Smooth muscle cell (in vitro differentiated cells): ENCODE measurements at regions not wholly inside any gene's neighbourhood (a gene's known extent, or its start where the extent isn't known, plus 50 kb on each side); places are given as distances from the start of the nearest gene placed in this dataset.

Experiments
- DNase-seq: peaks from one replicate; lab custom pipeline; 2025; ENCODE audit not compliant: unreplicated experiment; lab: John Stamatoyannopoulos, UW
- H2AFZ ChIP-seq: fragments of 200-600 bp; sonication (generic); 2 replicates; pipeline ENCODE4 v1.6.0; 2016; ENCODE audit warnings: antibody characterized with exemption, low read depth, mild to moderate bottlenecking
- H3F3A ChIP-seq: fragments of 200-600 bp; sonication (generic); 2 replicates; pipeline ENCODE4 v1.6.0; 2017; ENCODE audit warnings: antibody characterized with exemption, low read depth
- H3K27ac ChIP-seq: fragments of 200-600 bp; sonication (generic); 2 replicates; pipeline ENCODE4 v1.5.1; 2016; ENCODE audit warnings: low read depth, mild to moderate bottlenecking
- H3K27me3 ChIP-seq: fragments of 200-600 bp; sonication (generic); 2 replicates; pipeline ENCODE4 v1.6.1; 2016; ENCODE audit warnings: low read depth, mild to moderate bottlenecking
- H3K36me3 ChIP-seq: fragments of 200-600 bp; sonication (generic); 2 replicates; pipeline ENCODE4 v1.5.1; 2016; ENCODE audit warnings: low read depth
- H3K4me1 ChIP-seq: fragments of 200-600 bp; sonication (generic); 2 replicates; pipeline ENCODE4 v1.5.1; 2016; ENCODE audit warnings: low read depth
- H3K4me2 ChIP-seq: fragments of 200-600 bp; sonication (generic); 2 replicates; pipeline ENCODE4 v1.6.0; 2016; ENCODE audit warnings: mild to moderate bottlenecking
- H3K4me3 ChIP-seq: fragments of 200-600 bp; sonication (generic); 2 replicates; pipeline ENCODE4 v1.5.1; 2016; ENCODE audit warnings: mild to moderate bottlenecking
- H3K79me2 ChIP-seq: fragments of 200-600 bp; sonication (generic); 2 replicates; pipeline ENCODE4 v1.6.0; 2016; ENCODE audit warnings: low read depth, mild to moderate bottlenecking
- H3K9ac ChIP-seq: fragments of 200-600 bp; sonication (generic); 2 replicates; pipeline ENCODE4 v1.6.0; 2016; ENCODE audit warnings: low read depth
- H3K9me3 ChIP-seq: fragments of 200-600 bp; sonication (generic); replicated peaks from 2 replicates; pipeline ENCODE4 v1.5.1; 2016; ENCODE audit warnings: low read depth
- H4K20me1 ChIP-seq: fragments of 200-600 bp; sonication (generic); 2 replicates; pipeline ENCODE4 v1.6.0; 2016; ENCODE audit warnings: low read depth
- CTCF ChIP-seq: fragments of 200-600 bp; sonication (generic); IDR thresholded peaks from 2 replicates; pipeline ENCODE4 v1.5.1; 2017; ENCODE audit warnings: borderline replicate concordance, mild to moderate bottlenecking, antibody characterized with exemption; ENCODE audit not compliant: insufficient read depth, poor library complexity, severe bottlenecking
- WGBS: methylation state at CpG from one replicate; pipeline ENCODE4 v1.1.7; 2016; ENCODE audit warnings: low lambda C conversion rate; 5-methylcytosine and 5-hydroxymethylcytosine counted together

GRCh38 chr22:27232077-27232476, 569.5 kb downstream of the MN1 start:
- no peaks in the 10 kb centered on the region for H3K36me3 ChIP-seq
- no peak for TF ChIP-seq CTCF

GRCh38 chr22:27237080-27237741, 564.3 kb downstream of the MN1 start:
- DNase-seq, result no peak
- H3K4me1 ChIP-seq, result peaks cover 9% of the 10 kb centered on the region
- WGBS, result 89% methylated on average over 23 of the region's 23 CpGs
- no peak overlapping the region for H3K27ac ChIP-seq
- no peak overlapping the region for H3K4me2 ChIP-seq
- H3K79me2 ChIP-seq, result no peaks in the 10 kb centered on the region
- H3K9me3 ChIP-seq, result no peaks in the 10 kb centered on the region
- H3K27me3 ChIP-seq, result peaks cover 6% of the 10 kb centered on the region
- H3K36me3 ChIP-seq, result no peaks in the 10 kb centered on the region
- TF ChIP-seq CTCF, result no peak
- H3F3A ChIP-seq, result no peaks in the 10 kb centered on the region
- H3K4me3 ChIP-seq, result no peak overlapping the region
- H4K20me1 ChIP-seq, result no peaks in the 10 kb centered on the region
- H3K9ac ChIP-seq, result no peak overlapping the region
- H2AFZ ChIP-seq, result no peak overlapping the region

More at GRCh38 chr22:27232077-27232476, 569.5 kb downstream of the MN1 start:
- Histone ChIP-seq H3F3A (no peaks in the 10 kb centered on the region), H3K27me3 (peaks cover 11% of the 10 kb centered on the region), H4K20me1 (no peaks in the 10 kb centered on the region), H3K27ac (no peak overlapping the region), H3K9me3 (no peaks in the 10 kb centered on the region), H2AFZ (no peak overlapping the region), H3K4me2 (no peak overlapping the region), H3K4me3 (no peak overlapping the region), H3K79me2 (no peaks in the 10 kb centered on the region), H3K9ac (no peak overlapping the region), H3K4me1 (no peaks in the 10 kb centered on the region)
- WGBS, result 71% methylated on average over 8 of the region's 8 CpGs
- DNase-seq, result no peak

- peak overlapping the region; percentile 88 for H3K27ac ChIP-seq
- peak overlapping the region; percentile 50 for H3K4me2 ChIP-seq
- no peaks in the 10 kb centered on the region for H3K79me2 ChIP-seq
- no peaks in the 10 kb centered on the region for H3K36me3 ChIP-seq
- H2AFZ ChIP-seq, result no peak overlapping the region
- 22% methylated on average over 10 of the region's 10 CpGs for WGBS
- H3K4me1 ChIP-seq, result peaks cover 9% of the 10 kb centered on the region
- H3F3A ChIP-seq, result no peaks in the 10 kb centered on the region
- no peaks in the 10 kb centered on the region for H4K20me1 ChIP-seq
- no peaks in the 10 kb centered on the region for H3K9me3 ChIP-seq
- peak overlapping the region; percentile 55 for H3K9ac ChIP-seq
- no peak for TF ChIP-seq CTCF
- no peak overlapping the region for H3K4me3 ChIP-seq
- H3K27me3 ChIP-seq, result no peaks in the 10 kb centered on the region
- peak; percentile 35 for DNase-seq
These were observed 562.5 kb downstream of the MN1 start for GRCh38 chr22:27238935-27239510.

GRCh38 chr22:27239520-27239919, 562.0 kb downstream of the MN1 start:
- Histone ChIP-seq H3K27me3 (no peaks in the 10 kb centered on the region), H3K4me3 (no peak overlapping the region), H3F3A (no peaks in the 10 kb centered on the region), H3K9me3 (no peaks in the 10 kb centered on the region), H3K9ac (peak overlapping the region; percentile 55), H3K27ac (peak overlapping the region; percentile 88), H3K4me2 (peak overlapping the region; percentile 50), H3K79me2 (no peaks in the 10 kb centered on the region), H4K20me1 (no peaks in the 10 kb centered on the region), H3K36me3 (no peaks in the 10 kb centered on the region), H2AFZ (no peak overlapping the region), H3K4me1 (peaks cover 9% of the 10 kb centered on the region)
- no peak for DNase-seq
- TF ChIP-seq CTCF, result no peak
- 44% methylated on average over 4 of the region's 4 CpGs for WGBS
